ENCODE measurements at regions not wholly inside any gene's neighbourhood (a gene's known extent, or its start where the extent isn't known, plus 50 kb on each side); places are given as distances from the start of the nearest gene placed in this dataset.
"Not testable (repeated sequence)": the region's sequence is repeated elsewhere in the genome, so short reads cannot be mapped to it uniquely, and the experiment has no call there.

DNA sequence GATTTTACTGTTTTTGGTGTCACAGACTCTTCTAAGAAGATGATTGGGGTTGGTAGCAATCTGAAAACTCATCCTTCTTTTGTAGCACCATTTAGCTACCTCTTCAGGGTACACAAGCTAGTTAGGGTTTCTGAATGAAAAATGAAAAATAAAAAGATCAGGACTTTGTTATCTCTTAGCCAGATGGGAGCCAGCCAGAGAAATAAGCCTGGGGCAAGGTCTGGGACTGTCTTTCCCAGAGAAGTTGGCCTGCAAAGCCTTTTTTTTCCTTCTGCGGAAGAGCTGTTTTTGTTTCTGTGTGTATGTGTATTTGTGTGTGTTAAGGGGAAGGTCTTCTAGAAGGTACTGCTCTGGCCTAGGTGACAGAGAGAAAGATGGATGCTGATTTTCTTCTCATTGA lies 150.7 kb upstream of the AGTR1 start:
- Mint-ChIP-seq H3K27ac (no peak overlapping the region), H3K4me3 (no peak overlapping the region), H3K9me3 (no peaks in the 10 kb centered on the region), H3K27me3 (no peaks in the 10 kb centered on the region), H3K4me1 (no peaks in the 10 kb centered on the region), H3K36me3 (ENCODE audit: low read depth) (no peaks in the 10 kb centered on the region)
- no peak for DNase-seq
- intact Hi-C loops (cut with micrococcal nuclease) = no loop called here

DNA sequence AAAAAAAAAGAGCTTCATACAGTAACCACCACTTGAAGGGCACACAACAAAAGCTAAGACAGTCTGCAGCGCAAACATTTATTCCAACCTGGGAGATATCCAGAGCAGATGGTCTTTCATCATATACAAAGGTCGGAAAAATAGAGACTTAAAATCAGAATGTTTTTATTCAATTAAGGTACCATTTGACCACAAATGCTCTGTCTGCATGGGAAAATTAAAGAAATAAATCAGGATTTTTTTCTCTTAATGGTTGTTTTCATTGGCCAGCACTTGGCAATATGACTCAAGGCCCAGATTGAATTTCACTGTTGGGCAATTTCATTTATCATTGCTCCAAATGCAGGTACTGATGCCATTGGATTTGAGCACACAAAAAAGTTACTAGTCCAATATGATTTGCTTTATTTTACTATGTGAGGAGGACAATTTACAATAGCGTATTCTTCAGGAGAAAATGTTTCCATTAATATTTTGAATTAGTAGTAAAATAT lies 145.9 kb upstream of the AGTR1 start:
- intact Hi-C loops (cut with micrococcal nuclease) = no loop called here
- Mint-ChIP-seq H3K4me1 (no peaks in the 10 kb centered on the region), H3K27me3 (no peaks in the 10 kb centered on the region), H3K36me3 (ENCODE audit: low read depth) (no peaks in the 10 kb centered on the region), H3K4me3 (no peak overlapping the region), H3K9me3 (no peaks in the 10 kb centered on the region), H3K27ac (no peak overlapping the region)
- DNase-seq = no peak

DNA sequence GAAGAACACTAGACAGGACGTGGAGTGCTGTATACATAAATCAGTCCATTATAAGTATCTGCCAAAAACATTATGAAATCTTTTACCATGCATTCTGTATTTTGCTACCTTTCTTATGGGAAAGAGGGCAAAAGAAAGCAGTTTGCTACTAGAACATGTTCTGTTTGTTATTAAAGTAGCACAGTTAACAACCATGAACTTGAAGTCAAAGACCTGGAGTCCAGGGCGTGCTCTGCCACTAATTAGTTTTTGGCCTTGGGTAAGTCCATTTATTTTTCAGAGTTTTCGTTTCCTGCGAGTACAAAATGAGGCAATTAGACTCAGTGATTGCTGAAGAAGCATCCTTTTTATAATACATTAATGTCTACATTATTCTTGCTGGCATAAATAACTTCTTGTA lies 143.3 kb upstream of the AGTR1 start:
- Mint-ChIP-seq H3K9me3 (no peaks in the 10 kb centered on the region), H3K4me1 (no peaks in the 10 kb centered on the region), H3K27ac (no peak overlapping the region), H3K27me3 (no peaks in the 10 kb centered on the region), H3K36me3 (ENCODE audit: low read depth) (no peaks in the 10 kb centered on the region), H3K4me3 (no peak overlapping the region)
- DNase-seq = no peak
- intact Hi-C loops (cut with micrococcal nuclease) = no loop called here

DNA sequence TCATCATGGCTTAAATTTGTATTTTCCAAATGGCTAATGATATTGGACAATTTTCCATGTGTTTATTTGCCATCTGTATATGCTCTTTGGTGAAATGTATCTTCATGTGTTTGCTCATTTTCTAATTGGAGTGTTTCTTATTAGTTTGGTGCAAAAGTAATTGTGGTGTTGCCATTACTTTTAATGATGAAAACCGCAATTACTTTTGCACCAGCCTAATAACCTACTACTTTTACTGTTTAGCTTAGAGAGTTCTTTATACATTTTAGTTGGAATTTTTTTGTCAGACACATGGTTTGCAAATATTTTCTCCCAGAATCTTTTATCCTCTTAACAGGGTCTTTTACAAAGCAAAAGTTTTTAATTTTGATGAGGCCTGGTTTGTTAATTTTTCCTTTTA lies 141.0 kb upstream of the AGTR1 start:
- no peak overlapping the region for H3K4me3 Mint-ChIP-seq
- H3K27me3 Mint-ChIP-seq = no peaks in the 10 kb centered on the region
- no peaks in the 10 kb centered on the region for H3K36me3 Mint-ChIP-seq (ENCODE audit: low read depth)
- no peaks in the 10 kb centered on the region for H3K4me1 Mint-ChIP-seq
- no peak overlapping the region for H3K27ac Mint-ChIP-seq
- no peak for DNase-seq
- H3K9me3 Mint-ChIP-seq = peaks cover 7% of the 10 kb centered on the region
- intact Hi-C loops (cut with micrococcal nuclease) = no loop called here

DNA sequence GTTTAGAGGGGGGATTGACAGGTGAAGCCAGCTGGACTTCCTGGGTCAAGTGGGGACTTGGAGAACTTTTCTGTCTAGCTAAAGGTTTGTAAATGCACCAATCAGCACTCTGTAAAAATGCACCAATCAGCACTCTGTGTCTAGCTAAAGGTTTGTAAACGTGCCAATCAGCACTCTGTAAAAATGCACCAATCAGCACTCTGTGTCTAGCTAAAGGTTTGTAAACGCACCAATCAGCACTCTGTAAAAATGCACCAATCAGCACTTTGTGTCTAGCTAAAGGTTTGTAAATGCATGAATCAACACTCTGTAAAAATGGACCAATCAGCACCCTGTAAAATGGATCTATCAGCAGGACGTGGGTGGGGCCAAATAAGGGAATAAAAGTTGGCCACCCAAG lies 120.1 kb upstream of the AGTR1 start:
- intact Hi-C loops (cut with micrococcal nuclease) = not testable (repeated sequence)

DNA sequence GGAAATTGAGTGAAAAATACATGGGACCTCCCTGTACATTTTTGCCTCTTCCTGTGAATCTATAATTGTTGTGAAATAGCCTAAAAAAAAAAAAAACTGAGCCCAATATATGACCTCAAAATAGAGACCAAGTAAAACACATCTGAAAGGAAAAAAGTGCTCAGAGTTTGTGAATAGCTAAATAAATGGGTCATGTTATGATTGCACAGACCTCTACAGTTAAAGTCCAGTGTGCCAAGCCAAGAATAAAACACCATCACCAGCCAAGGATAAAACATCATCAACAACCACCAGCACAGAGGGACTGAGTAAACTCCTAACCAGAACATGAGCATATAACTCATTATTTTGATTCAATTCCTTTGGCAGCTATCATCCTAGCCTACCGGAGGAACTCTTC lies 115.6 kb upstream of the AGTR1 start:
- no peak for DNase-seq
- no peak overlapping the region for H3K4me3 Mint-ChIP-seq
- H3K36me3 Mint-ChIP-seq (ENCODE audit: low read depth) = no peaks in the 10 kb centered on the region

More for the DNA sequence above, 120.1 kb upstream of the AGTR1 start:
- H3K27me3 Mint-ChIP-seq; H3K4me3 Mint-ChIP-seq; DNase-seq; H3K27ac Mint-ChIP-seq; H3K4me1 Mint-ChIP-seq; H3K9me3 Mint-ChIP-seq; H3K36me3 Mint-ChIP-seq (ENCODE audit: low read depth): not testable (repeated sequence)

DNA sequence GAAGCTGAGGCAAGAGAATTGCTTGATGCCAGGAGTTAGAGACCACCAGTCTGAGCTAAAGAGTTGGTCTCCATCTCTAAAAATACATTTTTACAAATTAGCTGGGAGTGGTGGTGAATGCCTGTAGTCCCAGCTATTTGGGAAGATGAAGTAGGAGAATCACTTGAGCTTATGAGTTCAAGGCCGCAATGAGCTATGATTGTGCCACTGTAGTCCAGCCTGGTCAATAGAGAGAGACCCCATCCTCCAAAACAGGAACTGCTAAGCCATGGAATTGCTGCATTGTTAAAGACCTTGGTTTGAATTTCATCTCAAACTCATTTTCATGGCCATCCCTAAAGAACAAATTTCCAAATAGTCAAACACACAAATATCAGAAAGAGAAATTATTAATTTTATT lies 113.9 kb upstream of the AGTR1 start:
- H3K27me3 Mint-ChIP-seq = no peaks in the 10 kb centered on the region
- intact Hi-C loops (cut with micrococcal nuclease) = no loop called here
- no peaks in the 10 kb centered on the region for H3K36me3 Mint-ChIP-seq (ENCODE audit: low read depth)

More for the DNA sequence above, 115.6 kb upstream of the AGTR1 start:
- no peak overlapping the region for H3K27ac Mint-ChIP-seq
- H3K4me1 Mint-ChIP-seq = no peaks in the 10 kb centered on the region
- no peaks in the 10 kb centered on the region for H3K27me3 Mint-ChIP-seq
- intact Hi-C loops (cut with micrococcal nuclease) = no loop called here
- peaks cover 6% of the 10 kb centered on the region for H3K9me3 Mint-ChIP-seq

DNA sequence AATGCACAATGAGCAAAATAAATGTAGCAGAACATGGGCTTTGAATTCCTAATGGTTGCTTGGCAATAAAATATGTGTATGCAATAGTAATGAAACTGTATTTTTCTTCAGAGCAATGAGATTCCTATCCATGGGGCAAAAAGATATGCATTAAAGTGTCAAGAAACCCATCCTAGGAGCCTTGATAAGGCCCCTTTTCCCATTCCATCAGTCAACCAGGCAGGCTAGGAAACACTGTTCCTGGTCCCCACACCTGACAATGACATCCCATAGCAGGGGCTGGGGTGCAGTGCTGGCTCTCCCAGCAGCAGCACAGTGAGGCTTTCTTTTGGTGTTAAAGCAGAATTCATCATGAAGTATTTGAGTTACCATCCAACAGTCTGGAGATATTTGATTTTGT lies 113.3 kb upstream of the AGTR1 start:
- DNase-seq = no peak
- Mint-ChIP-seq H3K9me3 (peaks cover 3% of the 10 kb centered on the region), H3K27ac (no peak overlapping the region), H3K4me1 (no peaks in the 10 kb centered on the region), H3K36me3 (ENCODE audit: low read depth) (no peaks in the 10 kb centered on the region), H3K27me3 (no peaks in the 10 kb centered on the region), H3K4me3 (no peak overlapping the region)
- intact Hi-C loops (cut with micrococcal nuclease) = no loop called here

More for the DNA sequence above, 113.9 kb upstream of the AGTR1 start:
- Mint-ChIP-seq H3K9me3 (peaks cover 3% of the 10 kb centered on the region), H3K27ac (no peak overlapping the region), H3K4me3 (no peak overlapping the region), H3K4me1 (no peaks in the 10 kb centered on the region)
- no peak for DNase-seq

DNA sequence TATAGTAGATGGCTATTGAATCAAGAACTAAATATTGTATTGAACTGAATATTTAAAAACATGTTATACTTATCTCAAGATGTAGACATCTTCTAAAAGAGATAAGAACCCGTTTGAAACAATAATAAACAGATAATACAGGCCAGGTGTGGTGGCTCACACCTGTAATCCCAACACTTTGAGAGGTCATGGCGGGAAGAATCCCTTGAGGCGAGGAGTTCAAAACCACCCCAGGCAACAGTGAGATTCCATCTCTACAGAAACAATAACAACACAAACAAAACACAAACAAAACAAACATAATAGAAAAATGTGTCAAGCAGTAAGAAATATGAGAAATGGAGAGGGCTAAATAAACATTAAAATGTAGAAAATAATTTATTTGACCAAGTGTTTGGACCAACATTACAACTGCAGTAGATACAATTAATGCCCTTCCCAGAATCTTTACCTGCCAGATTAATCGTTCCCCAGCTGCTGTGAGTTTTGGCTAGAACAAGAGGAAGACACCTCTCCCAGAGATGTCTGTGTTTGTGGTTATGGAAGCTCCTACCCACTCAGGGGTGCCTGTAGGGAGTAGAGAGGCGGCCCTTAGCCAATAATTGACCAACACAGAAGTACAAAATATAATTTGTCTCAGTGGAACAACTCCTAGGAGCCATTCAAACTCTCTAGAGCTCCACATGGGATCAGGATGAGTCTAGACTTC lies 111.9 kb upstream of the AGTR1 start:
- Mint-ChIP-seq H3K9me3 (peaks cover 3% of the 10 kb centered on the region), H3K36me3 (ENCODE audit: low read depth) (no peaks in the 10 kb centered on the region), H3K4me1 (no peaks in the 10 kb centered on the region), H3K27me3 (no peaks in the 10 kb centered on the region), H3K27ac (no peak overlapping the region), H3K4me3 (no peak overlapping the region)
- intact Hi-C loops (cut with micrococcal nuclease) = no loop called here
- DNase-seq = no peak

DNA sequence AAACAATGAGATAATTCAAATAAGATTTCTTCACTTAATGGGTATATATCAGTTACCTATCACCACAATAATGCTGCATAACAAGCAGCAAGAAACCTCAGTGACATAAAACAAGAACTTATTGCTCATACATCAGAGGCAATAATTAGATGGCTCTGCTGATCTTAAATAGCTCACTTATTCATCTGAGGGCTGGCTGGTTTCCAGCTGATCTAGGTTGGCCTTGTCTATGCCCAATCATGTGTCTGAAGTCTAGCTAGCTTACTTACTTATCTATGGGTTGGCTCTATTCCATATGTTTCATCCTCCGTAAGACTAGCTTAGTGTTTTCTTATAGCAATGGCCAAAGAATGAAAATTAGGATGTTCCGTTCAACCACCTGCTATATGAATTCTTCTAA lies 109.4 kb upstream of the AGTR1 start:
- no peaks in the 10 kb centered on the region for H3K27me3 Mint-ChIP-seq
- H3K4me1 Mint-ChIP-seq = no peaks in the 10 kb centered on the region
- no peaks in the 10 kb centered on the region for H3K9me3 Mint-ChIP-seq
- DNase-seq = no peak
- no peaks in the 10 kb centered on the region for H3K36me3 Mint-ChIP-seq (ENCODE audit: low read depth)
- no peak overlapping the region for H3K4me3 Mint-ChIP-seq
- intact Hi-C loops (cut with micrococcal nuclease) = no loop called here
- no peak overlapping the region for H3K27ac Mint-ChIP-seq

DNA sequence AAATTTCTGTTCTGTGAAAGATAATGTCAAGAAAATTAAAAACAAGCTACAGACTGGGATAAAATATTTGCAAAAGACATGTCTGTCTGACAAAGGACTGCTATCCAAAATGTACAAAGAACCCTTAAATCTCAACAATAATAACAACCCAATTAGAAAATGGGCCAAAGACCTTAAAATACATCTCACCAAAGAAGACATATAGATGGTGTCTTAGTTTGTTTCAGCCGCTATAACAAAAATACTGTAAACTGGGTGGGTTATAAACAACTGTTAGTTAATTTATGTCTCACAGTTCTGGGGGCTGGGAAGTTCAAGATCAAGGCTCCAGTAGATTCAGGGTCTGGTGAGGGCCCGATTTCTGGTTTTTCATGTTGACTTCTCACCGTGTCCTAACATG lies 106.2 kb upstream of the AGTR1 start:
- DNase-seq = no peak
- no peaks in the 10 kb centered on the region for H3K36me3 Mint-ChIP-seq (ENCODE audit: low read depth)
- H3K4me3 Mint-ChIP-seq = no peak overlapping the region
- intact Hi-C loops (cut with micrococcal nuclease) = no loop called here
- H3K4me1 Mint-ChIP-seq = no peaks in the 10 kb centered on the region
- no peaks in the 10 kb centered on the region for H3K9me3 Mint-ChIP-seq
- no peaks in the 10 kb centered on the region for H3K27me3 Mint-ChIP-seq
- H3K27ac Mint-ChIP-seq = no peak overlapping the region

DNA sequence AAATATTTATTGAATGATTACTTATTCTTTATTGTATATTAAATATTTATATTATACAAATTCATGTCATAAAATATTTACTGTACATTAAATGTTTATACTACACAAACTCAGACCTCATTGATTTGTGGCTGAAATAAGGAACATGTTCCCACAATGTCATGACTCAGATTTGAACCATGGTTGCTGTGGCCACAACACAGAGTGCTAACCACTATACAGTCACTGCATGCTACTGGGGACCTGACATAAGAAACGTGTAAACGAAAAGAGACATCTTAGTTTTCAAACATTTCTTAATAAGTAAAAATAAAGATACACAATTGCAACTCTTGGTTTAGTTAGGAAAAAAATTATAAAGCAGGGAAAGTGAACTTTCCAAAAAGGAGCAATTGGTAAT lies 99.1 kb upstream of the AGTR1 start:
- Mint-ChIP-seq H3K36me3 (ENCODE audit: low read depth) (no peaks in the 10 kb centered on the region), H3K9me3 (no peaks in the 10 kb centered on the region), H3K27ac (no peak overlapping the region), H3K4me1 (no peaks in the 10 kb centered on the region), H3K4me3 (no peak overlapping the region), H3K27me3 (no peaks in the 10 kb centered on the region)
- DNase-seq = no peak
- intact Hi-C loops (cut with micrococcal nuclease) = no loop called here

DNA sequence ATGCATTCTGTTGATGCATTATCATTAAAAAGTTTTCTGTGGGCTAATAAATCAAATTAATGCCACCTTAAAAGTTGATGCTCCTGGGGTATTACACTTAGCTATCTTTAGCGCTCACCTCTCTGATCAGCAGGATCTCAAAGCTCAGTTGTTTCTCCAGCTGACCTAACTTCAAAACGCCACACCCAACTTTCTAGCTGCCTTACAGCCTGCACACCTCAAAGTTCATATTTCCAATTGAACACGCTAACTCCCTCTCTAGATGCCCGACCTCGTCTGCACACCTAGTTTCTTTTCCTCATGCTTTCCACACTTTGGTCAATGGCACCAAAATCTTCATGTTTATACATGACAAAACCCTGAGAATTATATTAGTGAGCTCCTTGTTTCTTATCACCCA lies 98.2 kb upstream of the AGTR1 start:
- H3K27ac Mint-ChIP-seq = no peak overlapping the region
- intact Hi-C loops (cut with micrococcal nuclease) = no loop called here
- H3K4me1 Mint-ChIP-seq = no peaks in the 10 kb centered on the region
- DNase-seq = no peak
- no peaks in the 10 kb centered on the region for H3K36me3 Mint-ChIP-seq (ENCODE audit: low read depth)
- no peaks in the 10 kb centered on the region for H3K27me3 Mint-ChIP-seq
- no peak overlapping the region for H3K4me3 Mint-ChIP-seq
- no peaks in the 10 kb centered on the region for H3K9me3 Mint-ChIP-seq

DNA sequence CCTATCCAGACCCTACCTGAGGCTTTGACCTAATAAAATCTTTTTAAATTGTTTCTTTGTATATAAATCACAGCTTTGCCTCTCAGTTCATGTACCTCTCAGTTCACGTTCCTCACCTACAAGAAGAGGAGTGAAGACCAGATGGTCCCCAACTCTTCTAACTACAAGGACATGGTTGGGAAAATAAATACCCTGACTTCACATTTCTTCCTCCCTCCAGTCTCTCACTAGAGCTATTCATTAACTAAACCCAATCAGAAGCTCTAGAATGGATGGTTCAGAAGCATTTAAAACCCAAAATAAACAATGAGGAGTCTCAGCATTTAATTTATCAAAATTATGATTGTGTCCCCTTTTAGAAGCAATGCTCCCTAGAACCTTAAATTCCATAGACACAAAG lies 97.3 kb upstream of the AGTR1 start:
- DNase-seq = no peak
- Mint-ChIP-seq H3K27ac (no peak overlapping the region), H3K36me3 (ENCODE audit: low read depth) (no peaks in the 10 kb centered on the region), H3K4me1 (no peaks in the 10 kb centered on the region), H3K27me3 (no peaks in the 10 kb centered on the region), H3K4me3 (no peak overlapping the region), H3K9me3 (no peaks in the 10 kb centered on the region)
- intact Hi-C loops (cut with micrococcal nuclease) = no loop called here
